MM.1S (cell line): ENCODE measurements at regions not wholly inside any gene's neighbourhood (a gene's known extent, or its start where the extent isn't known, plus 50 kb on each side); places are given as distances from the start of the nearest gene placed in this dataset.

Source experiments
- EZH2phosphoT487 ChIP-seq: fragments of 300-600 bp; sonication (generic); IDR thresholded peaks from 2 replicates; pipeline ENCODE4 v1.6.1; 2018; ENCODE audit warnings: antibody characterized with exemption, low read length
- TF ChIP-seq, protein P1 (sequence below): fragments of 300-600 bp; sonication (generic); IDR thresholded peaks from 2 replicates; pipeline ENCODE4 v1.5.1; 2016; ENCODE audit warnings: antibody characterized with exemption, low read length, mixed read lengths

DNA sequence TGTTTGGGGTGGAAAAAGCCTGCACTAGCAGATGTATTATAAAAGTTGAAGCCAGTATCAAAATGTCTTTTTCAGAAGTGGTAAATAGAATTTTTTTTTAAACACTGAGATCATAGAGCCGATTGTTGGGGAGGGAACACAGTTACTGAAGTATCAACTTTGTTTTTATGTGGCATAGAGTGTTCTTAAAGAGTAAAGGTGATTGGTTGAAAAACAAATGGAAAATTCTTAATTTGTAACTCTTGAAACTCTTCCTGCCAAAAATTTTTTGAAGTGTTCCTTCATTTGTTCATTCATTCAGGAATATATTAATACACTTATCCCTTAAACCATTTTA, 83.3 kb downstream of the DISP1 start:
- TF ChIP-seq, protein P1, sequence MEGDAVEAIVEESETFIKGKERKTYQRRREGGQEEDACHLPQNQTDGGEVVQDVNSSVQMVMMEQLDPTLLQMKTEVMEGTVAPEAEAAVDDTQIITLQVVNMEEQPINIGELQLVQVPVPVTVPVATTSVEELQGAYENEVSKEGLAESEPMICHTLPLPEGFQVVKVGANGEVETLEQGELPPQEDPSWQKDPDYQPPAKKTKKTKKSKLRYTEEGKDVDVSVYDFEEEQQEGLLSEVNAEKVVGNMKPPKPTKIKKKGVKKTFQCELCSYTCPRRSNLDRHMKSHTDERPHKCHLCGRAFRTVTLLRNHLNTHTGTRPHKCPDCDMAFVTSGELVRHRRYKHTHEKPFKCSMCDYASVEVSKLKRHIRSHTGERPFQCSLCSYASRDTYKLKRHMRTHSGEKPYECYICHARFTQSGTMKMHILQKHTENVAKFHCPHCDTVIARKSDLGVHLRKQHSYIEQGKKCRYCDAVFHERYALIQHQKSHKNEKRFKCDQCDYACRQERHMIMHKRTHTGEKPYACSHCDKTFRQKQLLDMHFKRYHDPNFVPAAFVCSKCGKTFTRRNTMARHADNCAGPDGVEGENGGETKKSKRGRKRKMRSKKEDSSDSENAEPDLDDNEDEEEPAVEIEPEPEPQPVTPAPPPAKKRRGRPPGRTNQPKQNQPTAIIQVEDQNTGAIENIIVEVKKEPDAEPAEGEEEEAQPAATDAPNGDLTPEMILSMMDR = no peak
- TF ChIP-seq EZH2phosphoT487 = no peak
